Endothelial cell of umbilical vein (primary cell): ENCODE measurements at regions not wholly inside any gene's neighbourhood (a gene's known extent, or its start where the extent isn't known, plus 50 kb on each side); places are given as distances from the start of the nearest gene placed in this dataset.

Source experiments
- BruUV-seq: library from RNA; stranded (reverse); fragments of 400-500 nt; replicated peaks from 2 replicates; lab custom pipeline; 2021; lab: Mats Ljungman, UMichigan
- CTCF ChIA-PET: fragments of 300-600, 350-600 bp; sonication (Branson Sonifier 250); formaldehyde crosslinking; loops from one replicate; lab custom pipeline; 2021; ENCODE audit warnings: antibody characterized with exemption, inconsistent platforms; lab: Charles Lee
- POLR2A ChIA-PET: fragments of 300-600, 350-600 bp; sonication (Branson Sonifier 250); formaldehyde crosslinking; loops from one replicate; lab custom pipeline; 2021; ENCODE audit warnings: antibody characterized with exemption, inconsistent platforms; lab: Charles Lee
- DNase-seq: peaks from one replicate; pipeline ENCODE4 v3.0.0-alpha.2; 2011; ENCODE audit warnings: low read depth, low spot score
- FAIRE-seq: peaks from 2 replicates; lab custom pipeline; 2011; peaks lifted over from hg19 to GRCh38; lab: Jason Lieb, UNC
- H2AFZ ChIP-seq: 2 replicates; pipeline ENCODE4 v1.6.0; 2012; ENCODE audit warnings: low read depth, low read length, control low read depth, inconsistent platforms
- H3K27ac ChIP-seq: 2 replicates; pipeline ENCODE4 v1.5.1; 2011; ENCODE audit warnings: low read depth, mild to moderate bottlenecking, control low read depth, low read length, moderate library complexity; ENCODE audit not compliant: insufficient read depth
- H3K27me3 ChIP-seq, 2 experiments: 2 replicates each; pipeline versions ENCODE4 v1.6.0 to v1.6.1; 2011; ENCODE audit warnings: low read length in 2 of 2, mixed read lengths in 1 of 2; ENCODE audit not compliant: control insufficient read depth in 2 of 2, insufficient read depth in 2 of 2
- H3K36me3 ChIP-seq, 2 experiments: 2 replicates in 1 of 2; 3 replicates in 1 of 2; pipeline ENCODE4 v1.5.1; 2011; ENCODE audit warnings: low read length in 2 of 2, mild to moderate bottlenecking in 1 of 2, moderate library complexity in 1 of 2; ENCODE audit not compliant: control insufficient read depth in 2 of 2, insufficient read depth in 2 of 2; ENCODE audit errors: extremely low read depth in 1 of 2
- H3K4me1 ChIP-seq: 3 replicates; pipeline ENCODE4 v1.5.1; 2011; ENCODE audit warnings: mild to moderate bottlenecking, low read length; ENCODE audit not compliant: control insufficient read depth, insufficient read depth; ENCODE audit errors: extremely low read depth
- H3K4me2 ChIP-seq: 2 replicates; pipeline ENCODE4 v1.6.1; 2011; ENCODE audit warnings: low read length, control low read depth, mixed read lengths; ENCODE audit not compliant: insufficient read depth
- H3K4me3 ChIP-seq, 3 experiments: fragments of 200-600 bp in 1 of 3; sonication (generic), shearing (Covaris generic) in 1 of 3; replicated peaks in 1 of 3; 2 replicates each; pipeline ENCODE4 v1.5.1; 2011 to 2016; ENCODE audit warnings: control low read depth in 3 of 3, low read length in 3 of 3, mild to moderate bottlenecking in 2 of 3, inconsistent platforms in 1 of 3, low read depth in 1 of 3, moderate library complexity in 1 of 3; ENCODE audit not compliant: insufficient read depth in 1 of 3
- H3K79me2 ChIP-seq: 2 replicates; pipeline ENCODE4 v1.6.0; 2012; ENCODE audit warnings: low read length, inconsistent platforms; ENCODE audit not compliant: control insufficient read depth, insufficient read depth
- H3K9ac ChIP-seq: replicated peaks from 2 replicates; pipeline ENCODE3; 2011; ENCODE audit warnings: low read length, control low read depth; ENCODE audit not compliant: insufficient read depth; ENCODE audit errors: extremely low read depth
- H3K9me1 ChIP-seq: replicated peaks from 3 replicates; pipeline ENCODE4 v1.6.0; 2011; ENCODE audit warnings: mild to moderate bottlenecking, low read length; ENCODE audit not compliant: control insufficient read depth, insufficient read depth; ENCODE audit errors: extremely low read depth
- H3K9me3 ChIP-seq: replicated peaks from 2 replicates; pipeline ENCODE4 v1.5.1; 2012; ENCODE audit warnings: low read length, inconsistent platforms; ENCODE audit not compliant: control insufficient read depth, insufficient read depth
- H4K20me1 ChIP-seq: replicated peaks from 2 replicates; pipeline ENCODE3; 2011; ENCODE audit warnings: mild to moderate bottlenecking, low read length; ENCODE audit not compliant: control insufficient read depth, insufficient read depth; ENCODE audit errors: extremely low read depth
- EZH2 ChIP-seq: IDR thresholded peaks from 2 replicates; pipeline ENCODE4 v1.6.1; 2012; ENCODE audit warnings: borderline replicate concordance, low read depth, mild to moderate bottlenecking, moderate library complexity, low read length, inconsistent platforms; ENCODE audit not compliant: severe bottlenecking
- FOS ChIP-seq: IDR thresholded peaks from 2 replicates; pipeline ENCODE4 v1.6.1; 2011; ENCODE audit warnings: mild to moderate bottlenecking, low read length, moderate library complexity, borderline replicate concordance; ENCODE audit not compliant: insufficient read depth
- GATA2 ChIP-seq: IDR thresholded peaks from 2 replicates; pipeline ENCODE4 v1.7.0; 2011; ENCODE audit warnings: low read depth, mild to moderate bottlenecking, moderate library complexity, mixed read lengths, low read length; ENCODE audit not compliant: insufficient read length, insufficient read depth
- JUN ChIP-seq: IDR thresholded peaks from 2 replicates; pipeline ENCODE4 v1.6.1; 2011; ENCODE audit warnings: borderline replicate concordance, low read depth; ENCODE audit not compliant: insufficient read length, insufficient read depth
- MYC ChIP-seq: IDR thresholded peaks from one replicate; pipeline ENCODE4 v1.6.1; 2011; ENCODE audit warnings: mild to moderate bottlenecking, low read depth, low read length
- POLR2A ChIP-seq: IDR thresholded peaks from 2 replicates; pipeline ENCODE4 v1.6.1; 2012; ENCODE audit warnings: low read depth, mild to moderate bottlenecking, control low read depth, low read length
- POLR2AphosphoS5 ChIP-seq: IDR thresholded peaks from 2 replicates; pipeline ENCODE4 v1.6.1; 2012; ENCODE audit warnings: low read depth, mild to moderate bottlenecking, control low read depth, low read length, moderate library complexity; ENCODE audit not compliant: insufficient read depth
- dilution Hi-C: fragments of 300-500 bp; cut with MboI; formaldehyde crosslinking; loops from one replicate; pipeline ENCODE4 v1.15.0; 2019; ENCODE audit warnings: low sequenced_read_pairs; ENCODE audit not compliant: extremely low pct_ligation_motif_present
- intact Hi-C: fragments of 100-400 bp; cut with micrococcal nuclease; formaldehyde crosslinking; loops from one replicate; pipeline ENCODE4 v1.10.0; 2022
- TF ChIP-seq, protein P1 (sequence below), 2 donors: IDR thresholded peaks; 1 replicate in 1 of 2; 2 replicates in 1 of 2; pipeline ENCODE4 v1.5.1; 2011; ENCODE audit warnings: low read length in 2 of 2, mild to moderate bottlenecking in 2 of 2, moderate library complexity in 2 of 2, control low read depth in 1 of 2, inconsistent platforms in 1 of 2, low read depth in 1 of 2; ENCODE audit not compliant: insufficient read depth in 1 of 2; ENCODE audit errors: extremely low read depth in 1 of 2
- TF ChIP-seq, protein P2 (sequence below): IDR thresholded peaks from 2 replicates; pipeline ENCODE4 v1.6.1; 2011; ENCODE audit not compliant: insufficient read depth, insufficient read length

DNA sequence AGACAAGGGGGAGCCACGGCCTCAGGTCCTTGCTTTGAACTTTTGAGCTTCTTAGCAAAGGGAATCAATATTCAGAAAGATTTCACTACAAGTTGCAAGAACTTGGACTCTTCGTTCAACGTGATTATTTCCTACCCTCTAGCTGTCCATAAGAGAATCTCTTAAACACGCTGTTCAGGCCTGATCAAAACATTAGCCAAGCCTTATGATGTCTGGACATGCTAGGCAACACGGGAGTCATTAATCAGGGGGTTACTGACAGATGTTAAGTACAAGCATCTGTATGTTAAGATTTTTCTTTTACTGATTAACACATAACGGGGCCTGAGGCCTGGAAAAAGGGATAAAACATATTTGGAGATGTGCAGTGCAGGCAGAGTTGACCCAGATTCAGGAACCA lies 138.9 kb upstream of the IL1RAPL2 start:
- Histone ChIP-seq H3K27me3 (no peaks in the 10 kb centered on the region), H3K79me2 (no peaks in the 10 kb centered on the region), H3K4me1 (no peaks in the 10 kb centered on the region), H4K20me1 (no peaks in the 10 kb centered on the region), H2AFZ (no peak overlapping the region), H3K36me3 (no peaks in the 10 kb centered on the region), H3K9ac (no peak overlapping the region), H3K4me3 (no peak overlapping the region), H3K4me2 (no peak overlapping the region), H3K9me1 (no peaks in the 10 kb centered on the region), H3K9me3 (no peaks in the 10 kb centered on the region), H3K27ac (no peak overlapping the region)
- DNase-seq (no peak), FAIRE-seq (no peak)
- dilution Hi-C loops = no loop called here
- ChIA-PET CTCF (no interaction called here), POLR2A (no interaction called here)
- intact Hi-C loops = no loop called here
- no TSS peak for BruUV-seq
- TF ChIP-seq GATA2 = no peak
- no peak for TF ChIP-seq JUN
- TF ChIP-seq MYC = no peak
- no peak for TF ChIP-seq EZH2
- TF ChIP-seq, protein P1, sequence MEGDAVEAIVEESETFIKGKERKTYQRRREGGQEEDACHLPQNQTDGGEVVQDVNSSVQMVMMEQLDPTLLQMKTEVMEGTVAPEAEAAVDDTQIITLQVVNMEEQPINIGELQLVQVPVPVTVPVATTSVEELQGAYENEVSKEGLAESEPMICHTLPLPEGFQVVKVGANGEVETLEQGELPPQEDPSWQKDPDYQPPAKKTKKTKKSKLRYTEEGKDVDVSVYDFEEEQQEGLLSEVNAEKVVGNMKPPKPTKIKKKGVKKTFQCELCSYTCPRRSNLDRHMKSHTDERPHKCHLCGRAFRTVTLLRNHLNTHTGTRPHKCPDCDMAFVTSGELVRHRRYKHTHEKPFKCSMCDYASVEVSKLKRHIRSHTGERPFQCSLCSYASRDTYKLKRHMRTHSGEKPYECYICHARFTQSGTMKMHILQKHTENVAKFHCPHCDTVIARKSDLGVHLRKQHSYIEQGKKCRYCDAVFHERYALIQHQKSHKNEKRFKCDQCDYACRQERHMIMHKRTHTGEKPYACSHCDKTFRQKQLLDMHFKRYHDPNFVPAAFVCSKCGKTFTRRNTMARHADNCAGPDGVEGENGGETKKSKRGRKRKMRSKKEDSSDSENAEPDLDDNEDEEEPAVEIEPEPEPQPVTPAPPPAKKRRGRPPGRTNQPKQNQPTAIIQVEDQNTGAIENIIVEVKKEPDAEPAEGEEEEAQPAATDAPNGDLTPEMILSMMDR (IDR thresholded peaks at IDR 0.05; ENCODE audit: extremely low read depth in 1 of 2, insufficient read depth in 1 of 2, low read depth in 1 of 2, low read length in 2 of 2) = no peak
- TF ChIP-seq, protein P2, sequence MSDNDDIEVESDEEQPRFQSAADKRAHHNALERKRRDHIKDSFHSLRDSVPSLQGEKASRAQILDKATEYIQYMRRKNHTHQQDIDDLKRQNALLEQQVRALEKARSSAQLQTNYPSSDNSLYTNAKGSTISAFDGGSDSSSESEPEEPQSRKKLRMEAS = no peak

DNA sequence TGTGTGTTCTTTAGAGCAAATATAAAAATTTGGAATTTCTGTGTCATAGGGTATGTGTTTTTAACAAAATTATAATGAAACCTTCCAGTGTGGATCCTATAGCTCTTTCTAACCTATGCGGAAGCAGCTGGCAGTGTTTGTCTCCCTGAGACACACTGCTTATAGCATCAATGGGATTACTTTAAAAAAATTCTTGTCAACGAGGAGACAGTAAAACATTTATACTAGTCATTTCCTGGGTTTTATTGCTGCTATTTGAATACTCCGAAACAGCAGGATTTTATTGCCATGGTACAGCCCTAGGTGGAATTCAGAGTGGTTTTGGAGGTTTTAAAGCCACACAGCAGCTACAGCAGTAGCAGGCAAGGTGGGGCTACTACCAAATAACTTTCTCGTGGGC lies 145.1 kb upstream of the IL1RAPL2 start:
- ChIA-PET CTCF (no interaction called here), POLR2A (no interaction called here)
- H3K27me3 ChIP-seq = no peaks in the 10 kb centered on the region
- FAIRE-seq (no peak), DNase-seq (no peak)
- TF ChIP-seq GATA2 = no peak
- TF ChIP-seq JUN = no peak
- TF ChIP-seq POLR2A = no peak
- TF ChIP-seq, protein P2 = no peak
- TF ChIP-seq EZH2 = no peak
- no peak for TF ChIP-seq MYC
- TF ChIP-seq, protein P1 (IDR thresholded peaks at IDR 0.05; ENCODE audit: extremely low read depth in 1 of 2, insufficient read depth in 1 of 2, low read depth in 1 of 2, low read length in 2 of 2) = no peak
- TF ChIP-seq POLR2AphosphoS5 = no peak
- TF ChIP-seq FOS = no peak
- intact Hi-C loops = no loop called here
- no peaks in the 10 kb centered on the region for H4K20me1 ChIP-seq
- H3K36me3 ChIP-seq = no peaks in the 10 kb centered on the region
- no peak overlapping the region for H3K9ac ChIP-seq
- no peak overlapping the region for H3K4me2 ChIP-seq
- H2AFZ ChIP-seq = no peak overlapping the region
- dilution Hi-C loops = no loop called here
- no peak overlapping the region for H3K4me3 ChIP-seq
- H3K4me1 ChIP-seq = no peaks in the 10 kb centered on the region
- H3K9me3 ChIP-seq = no peaks in the 10 kb centered on the region
- no peaks in the 10 kb centered on the region for H3K9me1 ChIP-seq
- H3K79me2 ChIP-seq = no peaks in the 10 kb centered on the region
- BruUV-seq = no TSS peak
- H3K27ac ChIP-seq = no peak overlapping the region
